NCI-H1048 (cell line): ENCODE measurements at regions not wholly inside any gene's neighbourhood (a gene's known extent, or its start where the extent isn't known, plus 50 kb on each side); places are given as distances from the start of the nearest gene placed in this dataset.

Experiments used
- DNase-seq: peaks from one replicate; lab custom pipeline; 2025; lab: John Stamatoyannopoulos, UW

- DNase-seq, result no peak
Observed at GRCh38 chr20:11585752-11586352, 331.8 kb upstream of the BTBD3 start.

GRCh38 chr20:11588875-11589274, 328.8 kb upstream of the BTBD3 start:
- no peak for DNase-seq

- DNase-seq, result no peak
Observed at GRCh38 chr20:11591965-11592364, 325.7 kb upstream of the BTBD3 start.

GRCh38 chr20:11604339-11604738, 313.4 kb upstream of the BTBD3 start:
- no peak for DNase-seq

- no peak for DNase-seq
Observed at GRCh38 chr20:11607047-11607446, 310.6 kb upstream of the BTBD3 start.

DNA sequence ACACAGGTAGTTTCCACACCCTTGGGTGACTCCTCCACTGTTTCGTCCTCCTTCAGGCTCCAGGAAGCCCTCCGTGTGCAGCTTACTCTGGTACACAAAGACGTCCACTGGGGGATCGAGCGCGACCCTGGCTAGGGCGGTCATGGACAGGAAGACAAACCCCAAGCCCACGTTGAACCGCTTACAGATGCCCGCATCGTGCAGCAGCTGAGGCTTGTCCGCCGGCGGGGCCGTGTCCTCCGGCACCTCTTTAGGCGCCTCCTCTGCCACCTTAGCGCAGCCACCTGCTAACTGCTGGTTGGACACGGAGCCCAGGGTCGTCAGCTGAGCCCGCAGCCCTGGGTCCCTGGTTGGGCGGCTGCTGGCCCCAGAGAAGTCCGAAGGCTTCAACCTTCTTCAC, 309.0 kb upstream of the BTBD3 start:
- no peak for DNase-seq

GRCh38 chr20:11624704-11625103, 293.0 kb upstream of the BTBD3 start:
- DNase-seq, result no peak

DNA sequence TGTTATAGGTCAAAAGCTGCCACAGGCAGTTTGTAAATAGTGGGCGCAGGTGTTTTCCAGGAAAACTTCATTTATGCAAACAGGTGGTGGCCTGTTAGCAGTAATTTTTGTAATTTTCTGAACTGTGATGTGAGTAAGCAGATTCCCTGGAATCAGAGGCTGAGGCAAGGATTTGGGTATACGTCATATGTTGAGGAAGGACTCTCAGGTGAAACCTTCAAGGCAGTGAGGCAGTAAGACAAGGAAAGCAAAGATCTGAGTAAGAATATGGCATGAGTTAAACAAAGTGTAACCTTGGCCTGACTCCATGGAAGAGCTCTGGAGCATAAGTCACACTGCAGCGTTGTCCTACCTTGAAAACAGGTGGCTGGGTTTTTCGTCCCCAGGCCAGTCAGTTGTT, 291.1 kb upstream of the BTBD3 start:
- DNase-seq, result no peak

DNA sequence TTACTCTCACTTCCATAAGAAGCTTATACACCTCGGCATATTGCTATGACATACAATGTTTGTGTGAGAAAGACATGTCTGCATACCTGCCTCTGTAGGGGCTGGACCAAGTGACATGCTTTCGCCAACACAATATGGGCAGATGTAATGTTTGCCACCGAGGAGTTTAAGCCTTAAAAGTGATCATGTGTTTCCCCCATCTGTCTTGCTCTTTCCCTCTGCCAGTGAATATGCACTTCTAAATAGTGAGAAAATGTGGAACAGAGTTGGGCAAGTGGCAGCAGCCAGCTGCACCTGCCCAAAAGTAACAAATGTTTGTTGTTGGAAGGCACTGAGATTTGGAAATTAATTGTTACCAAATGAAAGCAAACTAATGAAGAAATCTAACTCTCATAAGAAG, 274.8 kb upstream of the BTBD3 start:
- DNase-seq, result no peak

GRCh38 chr20:11646359-11646758, 271.3 kb upstream of the BTBD3 start:
- DNase-seq, result no peak

DNA sequence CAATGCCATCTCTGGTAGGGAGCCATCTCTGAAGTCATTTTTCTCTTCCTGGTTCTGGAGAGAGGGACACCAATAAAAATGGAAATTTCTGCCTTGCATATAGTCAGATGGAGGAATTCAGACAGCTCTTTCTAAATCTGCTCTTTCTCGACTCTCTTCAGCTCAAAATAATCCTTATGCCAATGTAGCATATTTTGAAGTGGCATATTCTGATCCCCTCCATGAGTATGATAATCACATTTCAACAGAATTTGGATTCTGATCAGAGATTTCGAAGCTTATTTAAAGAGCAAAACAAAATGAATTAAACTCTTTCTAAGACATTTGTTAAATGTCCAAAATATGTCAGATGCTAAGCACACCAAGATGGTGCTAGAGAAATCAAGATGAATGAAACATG, 267.1 kb upstream of the BTBD3 start:
- DNase-seq, result no peak

- no peak for DNase-seq
Observed at GRCh38 chr20:11651138-11651537, 266.6 kb upstream of the BTBD3 start.

DNA sequence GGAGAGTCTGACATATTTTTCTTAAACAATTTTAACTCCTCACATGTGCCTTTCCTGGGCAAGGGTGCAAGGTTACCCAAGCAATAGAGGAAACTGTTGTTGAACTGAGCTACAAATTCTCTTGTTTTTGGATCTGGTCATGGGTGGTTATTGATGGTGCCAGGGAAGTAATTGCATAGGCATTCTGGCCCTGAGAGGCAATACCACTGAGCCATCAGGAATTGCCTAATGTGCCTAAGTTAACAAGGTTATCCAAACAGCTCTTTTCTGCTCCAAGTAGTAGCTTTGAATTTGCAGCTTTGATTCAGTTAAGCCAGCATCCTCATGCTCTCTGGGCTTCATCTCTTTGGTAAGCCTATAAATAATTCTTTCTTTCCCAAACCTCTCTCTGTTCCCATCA, 266.0 kb upstream of the BTBD3 start:
- DNase-seq, result no peak

GRCh38 chr20:11652128-11652527, 265.6 kb upstream of the BTBD3 start:
- DNase-seq, result no peak

GRCh38 chr20:11654766-11655165, 262.9 kb upstream of the BTBD3 start:
- no peak for DNase-seq

- DNase-seq, result no peak
Observed at GRCh38 chr20:11660673-11661072, 257.0 kb upstream of the BTBD3 start.

GRCh38 chr20:11671015-11671511, 246.6 kb upstream of the BTBD3 start:
- DNase-seq, result no peak

DNA sequence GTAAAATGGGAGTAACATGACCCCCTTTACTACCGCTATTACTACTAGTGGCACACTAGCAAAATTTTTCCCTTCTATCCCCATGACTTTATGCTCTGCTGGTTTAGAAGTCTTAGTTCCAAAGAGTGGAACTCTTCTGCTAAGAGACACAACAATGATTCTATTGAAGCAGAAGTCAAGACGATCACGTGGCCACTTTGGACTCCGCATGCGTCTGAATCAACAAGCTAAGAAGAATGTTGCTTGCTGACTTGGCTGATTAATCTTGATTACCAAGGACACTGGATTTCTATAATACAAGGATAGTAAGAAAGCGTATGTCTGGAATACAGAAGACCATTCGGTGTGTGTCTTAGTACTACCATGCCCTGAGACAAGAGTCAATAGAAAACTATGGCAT, 244.7 kb upstream of the BTBD3 start:
- DNase-seq, result no peak

- no peak for DNase-seq
Observed at GRCh38 chr20:11675920-11676629, 241.6 kb upstream of the BTBD3 start.

DNA sequence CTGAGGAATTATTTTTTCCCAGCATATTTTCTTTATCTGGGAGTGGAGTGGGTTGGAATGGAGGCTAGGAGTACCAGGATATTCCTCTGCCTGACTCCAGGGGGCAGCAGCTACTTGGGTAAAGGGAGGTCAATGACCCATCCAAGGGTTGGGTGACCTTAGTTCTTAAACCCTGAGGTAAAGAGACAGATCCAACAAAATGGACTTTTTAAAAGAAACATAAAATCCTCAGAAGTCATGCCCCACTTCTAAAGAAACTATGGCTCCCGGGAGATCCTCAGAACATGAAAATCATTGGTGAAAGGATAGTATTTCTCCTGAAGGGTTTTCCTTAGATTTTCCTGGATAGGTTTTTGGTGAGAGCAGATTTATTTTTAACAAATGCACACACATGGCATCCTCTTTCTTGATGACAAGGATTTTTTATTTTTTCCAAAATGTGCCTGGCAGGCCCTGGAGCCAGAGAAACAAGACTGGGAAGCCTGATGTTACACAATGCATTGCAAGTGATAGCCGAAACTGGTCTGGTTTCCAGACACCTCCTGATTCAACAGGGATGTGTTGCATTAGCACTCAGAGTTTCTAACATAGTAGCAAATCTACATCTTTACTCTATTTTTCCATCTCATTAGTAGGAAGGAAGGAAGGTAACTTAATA, 240.9 kb upstream of the BTBD3 start:
- DNase-seq, result no peak

- no peak for DNase-seq
Observed at GRCh38 chr20:11677428-11677827, 240.3 kb upstream of the BTBD3 start.

GRCh38 chr20:11677836-11678235, 239.9 kb upstream of the BTBD3 start:
- DNase-seq, result no peak

DNA sequence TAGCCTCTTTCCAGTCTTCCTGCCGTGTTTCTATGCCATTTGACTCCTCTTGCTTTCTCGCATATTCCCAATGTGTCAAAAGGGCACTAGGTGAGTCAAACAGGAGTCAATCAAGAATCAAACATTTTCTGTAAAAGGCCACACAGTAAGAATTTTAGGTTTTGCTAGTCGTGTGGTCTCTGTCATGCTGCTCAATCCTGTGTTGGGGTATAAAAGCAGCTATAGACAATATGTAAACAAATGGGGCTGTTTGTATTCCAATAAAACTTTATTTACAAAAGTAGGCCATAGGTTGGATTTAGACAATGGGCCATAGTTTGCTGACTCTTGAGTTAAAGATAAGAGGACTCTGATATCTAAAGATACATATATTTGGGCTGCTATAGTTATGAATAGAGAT, 235.4 kb upstream of the BTBD3 start:
- DNase-seq, result no peak
